Epithelial cell of esophagus (primary cell): ENCODE measurements at regions not wholly inside any gene's neighbourhood (a gene's known extent, or its start where the extent isn't known, plus 50 kb on each side); places are given as distances from the start of the nearest gene placed in this dataset.

Source experiments
- DNase-seq: peaks from one replicate; pipeline ENCODE4 v3.0.0; 2010; ENCODE audit warnings: low read depth
- H3K4me3 ChIP-seq: 2 replicates; pipeline ENCODE4 v1.5.1; 2011; ENCODE audit warnings: mild to moderate bottlenecking, low read length, control low read depth
- CTCF ChIP-seq: IDR thresholded peaks from 2 replicates; pipeline ENCODE4 v1.5.1; 2011; ENCODE audit warnings: low read depth, mild to moderate bottlenecking, low read length, control low read depth, inconsistent platforms; ENCODE audit not compliant: insufficient read depth; ENCODE audit errors: missing control alignments

- peak; percentile 80 for DNase-seq
- TF ChIP-seq CTCF = no peak
- no peak overlapping the region for H3K4me3 ChIP-seq
Measured at GRCh38 chr20:48283470-48284110, 498.3 kb upstream of the SULF2 start.

- no peak for DNase-seq
- no peak for TF ChIP-seq CTCF
- no peak overlapping the region for H3K4me3 ChIP-seq
Measured at GRCh38 chr20:48282591-48283228, 497.4 kb upstream of the SULF2 start.

DNA sequence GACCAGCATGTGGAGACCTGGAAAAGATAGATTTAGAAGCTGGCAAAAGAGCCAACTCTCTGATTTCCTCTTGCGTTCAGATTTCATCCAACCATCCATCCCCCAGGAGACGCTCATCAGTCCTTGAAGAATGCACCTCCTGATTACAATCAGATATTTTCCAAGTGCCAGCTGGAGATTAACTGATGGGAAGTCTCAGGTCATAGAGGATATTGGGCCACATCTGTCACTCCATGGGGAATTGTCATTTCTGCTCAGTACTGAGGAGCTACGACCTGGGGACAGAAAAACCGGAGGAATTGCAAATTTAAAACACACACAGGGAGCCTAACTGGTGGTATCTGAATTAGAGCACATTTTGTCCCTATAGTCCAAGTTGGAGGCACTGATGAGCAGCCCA is 496.2 kb upstream of the SULF2 start:
- no peak for TF ChIP-seq CTCF
- no peak for DNase-seq
- no peak overlapping the region for H3K4me3 ChIP-seq

DNA sequence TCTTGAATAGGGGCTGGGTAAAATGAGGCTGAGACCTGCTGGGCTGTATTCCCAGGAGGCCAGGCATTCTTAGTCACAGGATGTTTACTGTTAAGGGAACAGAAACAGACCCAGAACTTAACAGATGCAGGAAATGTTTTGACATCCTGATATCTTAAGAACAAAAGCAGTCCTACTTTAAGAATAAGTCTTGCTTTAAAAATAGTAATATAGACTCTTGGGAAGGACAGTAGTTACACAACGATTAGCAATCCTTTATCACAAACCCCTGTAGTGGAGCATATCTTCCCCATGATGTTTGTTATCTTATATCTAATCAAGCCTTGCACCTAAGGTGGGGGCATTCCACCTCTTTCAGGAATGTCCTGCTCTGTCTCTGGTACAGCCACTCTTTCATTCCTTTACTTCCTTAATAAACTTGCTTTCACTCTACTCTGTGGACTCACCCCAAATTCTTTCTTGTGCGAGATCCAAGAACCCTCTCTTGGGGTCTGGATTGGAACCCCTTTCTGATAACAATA is 493.7 kb upstream of the SULF2 start:
- no peak for TF ChIP-seq CTCF
- no peak overlapping the region for H3K4me3 ChIP-seq
- DNase-seq = peak; percentile 3

GRCh38 chr20:48277266-48277665 is 492.0 kb upstream of the SULF2 start:
- TF ChIP-seq CTCF = no peak
- no peak overlapping the region for H3K4me3 ChIP-seq
- peak; percentile 74 for DNase-seq

GRCh38 chr20:48276021-48276342 is 490.7 kb upstream of the SULF2 start:
- no peak for DNase-seq
- H3K4me3 ChIP-seq = no peak overlapping the region
- no peak for TF ChIP-seq CTCF
